ENCODE measurements at regions not wholly inside any gene's neighbourhood (a gene's known extent, or its start where the extent isn't known, plus 50 kb on each side); places are given as distances from the start of the nearest gene placed in this dataset.

GRCh38 chr12:23431006-23431405 lies 518.5 kb downstream of the SOX5 start:
- no peaks in the 10 kb centered on the region for H3K4me1 ChIP-seq (ENCODE audit: control insufficient read depth, insufficient read depth, low read depth, low read length)
- no peak overlapping the region for H2BK12ac ChIP-seq (ENCODE audit: low read length in 2 of 2)
- H3K4me2 ChIP-seq (ENCODE audit: low read length, poor library complexity, severe bottlenecking), result no peak overlapping the region
- no peak overlapping the region for H3K4me3 ChIP-seq (ENCODE audit: insufficient read depth in 1 of 2, low read depth in 1 of 2, low read length in 2 of 2)
- no peak for DNase-seq
- no peaks in the 10 kb centered on the region for H3K27me3 ChIP-seq (ENCODE audit: control insufficient read depth in 1 of 2, insufficient read depth in 1 of 2, low read length in 2 of 2)
- no peak overlapping the region for H4K8ac ChIP-seq (ENCODE audit: low read length)
- WGBS, result no CpG with 5 or more reads among the region's 1 CpG
- H3K36me3 ChIP-seq (ENCODE audit: control insufficient read depth in 1 of 2, insufficient read depth in 2 of 2, low read depth in 1 of 2, low read length in 2 of 2), result no peaks in the 10 kb centered on the region
- no peak overlapping the region for H3K18ac ChIP-seq (ENCODE audit: low read depth in 1 of 2, low read length in 2 of 2)
- H4K91ac ChIP-seq (ENCODE audit: low read length), result no peak overlapping the region
- no peak overlapping the region for H3K4ac ChIP-seq (ENCODE audit: low read depth in 1 of 2, low read length in 2 of 2)
- H2AK5ac ChIP-seq (ENCODE audit: low read length, severe bottlenecking), result no peak overlapping the region
- H2BK120ac ChIP-seq (ENCODE audit: low read depth, low read length), result no peak overlapping the region
- no peaks in the 10 kb centered on the region for H3K9me3 ChIP-seq (ENCODE audit: control insufficient read depth, low read length)
- H2AFZ ChIP-seq (ENCODE audit: low read depth, low read length), result no peak overlapping the region
- H3K14ac ChIP-seq (ENCODE audit: low read length in 2 of 2), result no peak overlapping the region
- H2BK15ac ChIP-seq (ENCODE audit: low read depth, poor library complexity, severe bottlenecking), result no peak overlapping the region
- no peak overlapping the region for H3K27ac ChIP-seq (ENCODE audit: low read length, poor library complexity, severe bottlenecking)
- H3K79me1 ChIP-seq (replicated peaks; ENCODE audit: low read length, poor library complexity, severe bottlenecking), result no peaks in the 10 kb centered on the region
- H3K9ac ChIP-seq (ENCODE audit: low read length), result no peak overlapping the region
- H3K23ac ChIP-seq (ENCODE audit: low read length in 2 of 2), result no peak overlapping the region
- no peak overlapping the region for H2BK5ac ChIP-seq (ENCODE audit: low read depth, low read length, poor library complexity, severe bottlenecking)

- Histone ChIP-seq H3K14ac (ENCODE audit: low read length in 2 of 2) (no peak overlapping the region), H4K91ac (ENCODE audit: low read length) (no peak overlapping the region), H3K23ac (ENCODE audit: low read length in 2 of 2) (no peak overlapping the region), H3K9me3 (ENCODE audit: control insufficient read depth, low read length) (no peaks in the 10 kb centered on the region), H3K4me1 (ENCODE audit: control insufficient read depth, insufficient read depth, low read depth, low read length) (no peaks in the 10 kb centered on the region), H2BK12ac (ENCODE audit: low read length in 2 of 2) (no peak overlapping the region), H3K9ac (ENCODE audit: low read length) (no peak overlapping the region), H3K18ac (ENCODE audit: low read depth in 1 of 2, low read length in 2 of 2) (no peak overlapping the region), H3K36me3 (ENCODE audit: control insufficient read depth in 1 of 2, insufficient read depth in 2 of 2, low read depth in 1 of 2, low read length in 2 of 2) (no peaks in the 10 kb centered on the region), H3K79me1 (replicated peaks; ENCODE audit: low read length, poor library complexity, severe bottlenecking) (no peaks in the 10 kb centered on the region), H3K4ac (ENCODE audit: low read depth in 1 of 2, low read length in 2 of 2) (no peak overlapping the region), H3K27me3 (ENCODE audit: control insufficient read depth in 1 of 2, insufficient read depth in 1 of 2, low read length in 2 of 2) (no peaks in the 10 kb centered on the region), H3K27ac (ENCODE audit: low read length, poor library complexity, severe bottlenecking) (no peak overlapping the region), H2BK15ac (ENCODE audit: low read depth, poor library complexity, severe bottlenecking) (no peak overlapping the region), H2BK120ac (ENCODE audit: low read depth, low read length) (no peak overlapping the region), H4K8ac (ENCODE audit: low read length) (no peak overlapping the region), H3K4me2 (ENCODE audit: low read length, poor library complexity, severe bottlenecking) (no peak overlapping the region), H3K4me3 (ENCODE audit: insufficient read depth in 1 of 2, low read depth in 1 of 2, low read length in 2 of 2) (no peak overlapping the region), H2AK5ac (ENCODE audit: low read length, severe bottlenecking) (no peak overlapping the region), H2AFZ (ENCODE audit: low read depth, low read length) (no peak overlapping the region), H2BK5ac (ENCODE audit: low read depth, low read length, poor library complexity, severe bottlenecking) (no peak overlapping the region)
- no peak for DNase-seq
Measured at GRCh38 chr12:23433121-23433520, 516.3 kb downstream of the SOX5 start.

- 75% methylated on average over 1 of the region's 2 CpGs for WGBS
- no peaks in the 10 kb centered on the region for H3K27me3 ChIP-seq (ENCODE audit: control insufficient read depth in 1 of 2, insufficient read depth in 1 of 2, low read length in 2 of 2)
- no peak overlapping the region for H4K91ac ChIP-seq (ENCODE audit: low read length)
- no peak overlapping the region for H3K18ac ChIP-seq (ENCODE audit: low read depth in 1 of 2, low read length in 2 of 2)
- DNase-seq, result no peak
- no peaks in the 10 kb centered on the region for H3K4me1 ChIP-seq (ENCODE audit: control insufficient read depth, insufficient read depth, low read depth, low read length)
- H3K4ac ChIP-seq (ENCODE audit: low read depth in 1 of 2, low read length in 2 of 2), result no peak overlapping the region
- H4K8ac ChIP-seq (ENCODE audit: low read length), result no peak overlapping the region
- H3K4me3 ChIP-seq (ENCODE audit: insufficient read depth in 1 of 2, low read depth in 1 of 2, low read length in 2 of 2), result no peak overlapping the region
- H2BK5ac ChIP-seq (ENCODE audit: low read depth, low read length, poor library complexity, severe bottlenecking), result no peak overlapping the region
- H2AFZ ChIP-seq (ENCODE audit: low read depth, low read length), result no peak overlapping the region
- H2BK12ac ChIP-seq (ENCODE audit: low read length in 2 of 2), result no peak overlapping the region
- H3K23ac ChIP-seq (ENCODE audit: low read length in 2 of 2), result no peak overlapping the region
- H3K9ac ChIP-seq (ENCODE audit: low read length), result no peak overlapping the region
- no peaks in the 10 kb centered on the region for H3K36me3 ChIP-seq (ENCODE audit: control insufficient read depth in 1 of 2, insufficient read depth in 2 of 2, low read depth in 1 of 2, low read length in 2 of 2)
- H2AK5ac ChIP-seq (ENCODE audit: low read length, severe bottlenecking), result no peak overlapping the region
- no peak overlapping the region for H3K27ac ChIP-seq (ENCODE audit: low read length, poor library complexity, severe bottlenecking)
- no peak overlapping the region for H2BK15ac ChIP-seq (ENCODE audit: low read depth, poor library complexity, severe bottlenecking)
- no peak overlapping the region for H3K4me2 ChIP-seq (ENCODE audit: low read length, poor library complexity, severe bottlenecking)
- peaks cover 3% of the 10 kb centered on the region for H3K9me3 ChIP-seq (ENCODE audit: control insufficient read depth, low read length)
- peak overlapping the region in 1 of 2 experiments; percentile 71 for H3K14ac ChIP-seq (ENCODE audit: low read length in 2 of 2)
- H3K79me1 ChIP-seq (replicated peaks; ENCODE audit: low read length, poor library complexity, severe bottlenecking), result no peaks in the 10 kb centered on the region
- no peak overlapping the region for H2BK120ac ChIP-seq (ENCODE audit: low read depth, low read length)
Measured at GRCh38 chr12:23434154-23434553, 515.3 kb downstream of the SOX5 start.

- H3K4me3 ChIP-seq (ENCODE audit: insufficient read depth in 1 of 2, low read depth in 1 of 2, low read length in 2 of 2), result no peak overlapping the region
- no peak overlapping the region for H2AFZ ChIP-seq (ENCODE audit: low read depth, low read length)
- H3K9ac ChIP-seq (ENCODE audit: low read length), result no peak overlapping the region
- H3K27me3 ChIP-seq (ENCODE audit: control insufficient read depth in 1 of 2, insufficient read depth in 1 of 2, low read length in 2 of 2), result no peaks in the 10 kb centered on the region
- H3K79me1 ChIP-seq (replicated peaks; ENCODE audit: low read length, poor library complexity, severe bottlenecking), result no peaks in the 10 kb centered on the region
- no peak overlapping the region for H3K4me2 ChIP-seq (ENCODE audit: low read length, poor library complexity, severe bottlenecking)
- no peak overlapping the region for H3K18ac ChIP-seq (ENCODE audit: low read depth in 1 of 2, low read length in 2 of 2)
- H2AK5ac ChIP-seq (ENCODE audit: low read length, severe bottlenecking), result no peak overlapping the region
- no peak overlapping the region for H4K8ac ChIP-seq (ENCODE audit: low read length)
- no peak overlapping the region for H2BK15ac ChIP-seq (ENCODE audit: low read depth, poor library complexity, severe bottlenecking)
- H3K14ac ChIP-seq (ENCODE audit: low read length in 2 of 2), result no peak overlapping the region
- H4K91ac ChIP-seq (ENCODE audit: low read length), result no peak overlapping the region
- H3K4ac ChIP-seq (ENCODE audit: low read depth in 1 of 2, low read length in 2 of 2), result no peak overlapping the region
- H2BK12ac ChIP-seq (ENCODE audit: low read length in 2 of 2), result no peak overlapping the region
- no peaks in the 10 kb centered on the region for H3K4me1 ChIP-seq (ENCODE audit: control insufficient read depth, insufficient read depth, low read depth, low read length)
- no peaks in the 10 kb centered on the region for H3K36me3 ChIP-seq (ENCODE audit: control insufficient read depth in 1 of 2, insufficient read depth in 2 of 2, low read depth in 1 of 2, low read length in 2 of 2)
- WGBS, result 78% methylated on average over 3 of the region's 3 CpGs
- H3K27ac ChIP-seq (ENCODE audit: low read length, poor library complexity, severe bottlenecking), result no peak overlapping the region
- H3K23ac ChIP-seq (ENCODE audit: low read length in 2 of 2), result no peak overlapping the region
- H2BK120ac ChIP-seq (ENCODE audit: low read depth, low read length), result no peak overlapping the region
- H3K9me3 ChIP-seq (ENCODE audit: control insufficient read depth, low read length), result no peaks in the 10 kb centered on the region
- H2BK5ac ChIP-seq (ENCODE audit: low read depth, low read length, poor library complexity, severe bottlenecking), result no peak overlapping the region
- no peak for DNase-seq
Measured at GRCh38 chr12:23446746-23447145, 502.7 kb downstream of the SOX5 start.

Measured in mesenchymal stem cell (in vitro differentiated cells and primary cell).